T-helper 2 cell treated with Interferon-gamma antibody and Interleukin-4, amounts not matched to agents 5 μg/mL and 100 μg/mL, for 36 hours (primary cell): ENCODE measurements at regions not wholly inside any gene's neighbourhood (a gene's known extent, or its start where the extent isn't known, plus 50 kb on each side); places are given as distances from the start of the nearest gene placed in this dataset.

Experiments used
- DNase-seq: peaks from one replicate; pipeline ENCODE4 v3.0.0; 2021; ENCODE audit warnings: low spot score
- H3K27ac Mint-ChIP-seq: one replicate; pipeline ENCODE4 v1.8.0; 2021; ENCODE audit warnings: mild to moderate bottlenecking, mixed read lengths
- H3K27me3 Mint-ChIP-seq: one replicate; pipeline ENCODE4 v1.8.0; 2021; ENCODE audit warnings: low read depth, mixed read lengths
- H3K36me3 Mint-ChIP-seq: one replicate; pipeline ENCODE4 v1.8.0; 2021; ENCODE audit warnings: low read depth, mixed read lengths
- H3K4me1 Mint-ChIP-seq: one replicate; pipeline ENCODE4 v1.8.0; 2021; ENCODE audit warnings: low read depth, mixed read lengths
- H3K4me3 Mint-ChIP-seq: one replicate; pipeline ENCODE4 v1.8.0; 2022; ENCODE audit warnings: mild to moderate bottlenecking, moderate library complexity, mixed read lengths
- H3K9me3 Mint-ChIP-seq: one replicate; pipeline ENCODE4 v1.8.0; 2021; ENCODE audit warnings: mixed read lengths

DNA sequence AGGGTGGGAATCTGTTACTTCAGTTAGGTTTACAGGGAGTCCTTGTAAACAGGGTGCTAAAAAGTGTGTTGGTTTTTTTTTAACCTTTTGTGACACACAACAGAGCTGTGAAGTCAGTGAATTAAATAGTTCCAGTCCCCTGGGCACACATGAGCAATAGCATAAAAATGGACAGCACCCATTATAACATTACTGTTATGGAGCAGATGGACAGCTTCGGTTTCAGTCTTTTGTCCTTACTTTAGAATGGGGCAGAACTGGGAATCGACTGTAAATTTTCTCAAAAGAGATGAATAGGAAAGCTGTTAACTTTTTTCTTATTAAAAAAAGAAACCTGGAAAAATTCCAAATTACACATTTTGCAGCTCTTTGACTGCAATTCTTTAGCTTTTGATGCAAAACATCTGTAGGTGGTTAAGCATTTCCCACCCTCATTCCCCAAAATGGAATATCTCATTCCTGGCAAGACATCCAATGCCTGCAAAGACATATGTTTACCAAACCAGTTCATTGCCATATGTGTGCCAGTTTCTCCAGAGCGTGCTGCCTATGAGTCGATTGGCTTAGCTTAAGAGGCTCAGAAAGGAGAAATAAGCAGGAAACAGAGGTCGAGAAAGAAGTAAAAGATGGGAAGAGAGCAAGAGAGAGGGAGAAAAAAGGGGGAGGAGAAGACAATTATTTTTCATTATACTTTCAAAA, 212.3 kb upstream of the TMEM161B start:
- Mint-ChIP-seq H3K27me3 (peaks cover 2% of the 10 kb centered on the region), H3K4me1 (no peaks in the 10 kb centered on the region), H3K9me3 (no peaks in the 10 kb centered on the region), H3K4me3 (no peak overlapping the region), H3K36me3 (no peaks in the 10 kb centered on the region), H3K27ac (no peak overlapping the region)
- DNase-seq: no peak

DNA sequence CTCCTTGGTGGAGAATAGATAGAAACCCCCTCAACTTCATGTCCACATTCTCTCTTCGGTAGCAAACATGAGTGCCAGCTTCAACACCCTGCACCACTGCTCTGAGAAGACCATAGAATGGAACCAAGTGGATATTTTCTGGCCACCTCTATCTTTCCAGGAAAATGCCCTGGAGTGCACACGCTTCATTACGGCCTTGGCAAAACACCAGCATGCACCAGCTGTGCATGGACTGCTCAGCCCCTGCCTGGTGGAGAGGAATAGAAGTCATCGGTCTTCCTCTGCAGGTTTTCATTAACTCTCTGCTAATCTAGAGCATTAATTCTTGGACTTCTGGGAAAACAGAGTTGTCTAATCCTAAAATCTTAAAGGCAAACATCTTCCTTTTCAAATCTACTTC, 211.6 kb upstream of the TMEM161B start:
- H3K27me3 Mint-ChIP-seq: peaks cover 2% of the 10 kb centered on the region
- no peak overlapping the region for H3K27ac Mint-ChIP-seq
- H3K4me1 Mint-ChIP-seq: no peaks in the 10 kb centered on the region
- no peak overlapping the region for H3K4me3 Mint-ChIP-seq
- no peaks in the 10 kb centered on the region for H3K36me3 Mint-ChIP-seq
- H3K9me3 Mint-ChIP-seq: no peaks in the 10 kb centered on the region
- no peak for DNase-seq

DNA sequence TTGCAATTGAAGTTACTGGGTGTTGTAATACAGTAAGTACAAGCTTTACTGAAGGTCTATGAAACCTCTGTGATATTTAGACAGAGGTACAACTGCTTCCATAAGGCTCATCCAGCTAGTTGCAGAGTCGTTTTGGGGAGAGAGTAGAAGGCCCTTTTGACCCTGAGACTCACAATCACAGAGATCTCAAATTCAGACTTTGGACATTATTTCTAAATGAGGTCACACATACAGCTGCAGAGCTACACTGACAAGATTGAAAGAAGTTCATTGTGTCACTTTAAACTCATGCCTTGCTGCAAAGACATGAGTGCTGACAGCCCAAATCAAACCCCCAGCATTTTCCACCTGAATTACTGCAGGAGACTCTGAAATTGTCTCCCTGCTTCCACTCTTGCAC, 205.9 kb upstream of the TMEM161B start:
- no peak for DNase-seq
- Mint-ChIP-seq H3K27me3 (peaks cover 3% of the 10 kb centered on the region), H3K36me3 (no peaks in the 10 kb centered on the region), H3K4me1 (no peaks in the 10 kb centered on the region), H3K9me3 (no peaks in the 10 kb centered on the region), H3K4me3 (no peak overlapping the region), H3K27ac (no peak overlapping the region)

DNA sequence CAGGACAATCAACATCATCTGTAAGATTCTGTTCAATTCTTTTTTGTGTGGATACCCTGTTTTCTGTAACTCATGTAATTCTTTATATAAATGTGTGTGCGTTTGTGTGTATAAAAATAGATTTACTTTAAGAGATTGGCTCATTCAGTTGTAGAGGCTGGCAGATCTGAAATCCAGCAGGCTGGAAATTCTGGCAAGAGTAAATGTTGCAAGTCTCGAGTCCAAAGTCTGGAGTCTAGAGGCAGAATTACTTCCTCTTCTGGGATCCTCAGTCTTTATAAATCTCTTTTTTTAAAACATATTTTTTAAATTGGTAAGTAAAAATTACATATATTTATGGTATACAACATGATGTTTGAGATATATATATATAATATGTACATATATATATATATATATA, 202.1 kb upstream of the TMEM161B start:
- Mint-ChIP-seq H3K4me3 (no peak overlapping the region), H3K4me1 (no peaks in the 10 kb centered on the region), H3K27me3 (peaks cover 3% of the 10 kb centered on the region), H3K9me3 (no peaks in the 10 kb centered on the region), H3K27ac (no peak overlapping the region), H3K36me3 (no peaks in the 10 kb centered on the region)
- DNase-seq: no peak

DNA sequence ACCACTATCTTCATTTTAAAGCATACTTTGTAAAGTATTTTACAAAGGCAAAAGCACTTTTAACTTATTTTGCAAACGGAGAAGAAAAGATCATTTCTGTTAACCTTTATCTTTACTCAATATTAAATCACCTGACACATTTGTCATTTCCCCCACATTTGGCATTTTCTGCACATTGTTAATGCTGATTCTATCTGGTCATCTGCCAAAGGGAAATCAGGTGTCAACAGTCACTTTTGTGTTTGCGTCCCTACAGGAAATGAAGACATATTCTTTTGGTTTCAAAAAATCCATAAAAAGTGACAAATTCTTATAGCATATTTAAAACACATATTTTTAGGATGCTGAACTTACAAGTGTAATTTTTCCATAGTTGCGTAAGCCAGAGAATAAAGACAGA, 191.3 kb upstream of the TMEM161B start:
- no peaks in the 10 kb centered on the region for H3K36me3 Mint-ChIP-seq
- DNase-seq: no peak
- no peaks in the 10 kb centered on the region for H3K9me3 Mint-ChIP-seq
- H3K27me3 Mint-ChIP-seq: no peaks in the 10 kb centered on the region
- no peak overlapping the region for H3K4me3 Mint-ChIP-seq
- no peaks in the 10 kb centered on the region for H3K4me1 Mint-ChIP-seq
- H3K27ac Mint-ChIP-seq: no peak overlapping the region

DNA sequence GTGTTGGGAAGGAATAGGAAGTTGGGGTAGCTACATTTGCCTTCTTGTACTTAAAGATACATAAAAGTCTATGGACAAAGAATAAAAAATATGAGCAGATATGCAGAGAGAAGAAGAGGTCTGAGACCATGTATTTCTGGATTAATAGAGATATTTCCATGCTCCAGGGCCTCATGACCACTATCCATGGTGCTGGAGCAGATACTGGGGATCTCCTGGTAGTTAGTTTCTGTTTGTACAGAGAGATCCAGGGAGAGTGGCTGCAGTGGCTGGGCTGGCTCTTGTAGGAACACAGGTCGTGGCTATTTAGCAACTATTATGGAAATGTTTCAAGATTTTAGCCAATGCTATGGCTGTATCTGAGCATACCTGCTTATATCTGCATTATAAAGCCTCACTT, 184.2 kb upstream of the TMEM161B start:
- DNase-seq: no peak
- H3K4me1 Mint-ChIP-seq: no peaks in the 10 kb centered on the region
- no peaks in the 10 kb centered on the region for H3K9me3 Mint-ChIP-seq
- no peaks in the 10 kb centered on the region for H3K27me3 Mint-ChIP-seq
- no peak overlapping the region for H3K27ac Mint-ChIP-seq
- H3K36me3 Mint-ChIP-seq: no peaks in the 10 kb centered on the region
- no peak overlapping the region for H3K4me3 Mint-ChIP-seq

DNA sequence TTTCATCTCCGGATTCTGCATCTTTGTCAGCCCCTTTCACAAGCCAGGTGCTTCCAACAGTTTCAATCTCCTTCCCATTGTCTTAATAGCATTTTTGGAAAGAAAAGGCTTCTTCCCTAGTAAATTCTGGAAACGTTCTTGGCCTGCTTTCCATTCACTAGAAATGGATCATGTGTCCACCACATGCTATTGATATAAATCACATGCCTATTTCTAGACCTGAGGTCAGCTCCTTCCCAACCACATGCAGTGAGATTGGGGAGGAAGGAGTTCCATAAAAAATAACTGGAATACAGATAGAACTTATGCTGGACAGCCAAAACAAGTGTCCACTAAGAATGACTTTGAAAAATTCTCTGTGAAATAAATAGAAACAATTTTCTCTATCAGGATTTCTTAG, 181.6 kb upstream of the TMEM161B start:
- Mint-ChIP-seq H3K9me3 (no peaks in the 10 kb centered on the region), H3K27ac (no peak overlapping the region), H3K4me3 (no peak overlapping the region), H3K27me3 (no peaks in the 10 kb centered on the region), H3K4me1 (no peaks in the 10 kb centered on the region), H3K36me3 (no peaks in the 10 kb centered on the region)
- DNase-seq: no peak

DNA sequence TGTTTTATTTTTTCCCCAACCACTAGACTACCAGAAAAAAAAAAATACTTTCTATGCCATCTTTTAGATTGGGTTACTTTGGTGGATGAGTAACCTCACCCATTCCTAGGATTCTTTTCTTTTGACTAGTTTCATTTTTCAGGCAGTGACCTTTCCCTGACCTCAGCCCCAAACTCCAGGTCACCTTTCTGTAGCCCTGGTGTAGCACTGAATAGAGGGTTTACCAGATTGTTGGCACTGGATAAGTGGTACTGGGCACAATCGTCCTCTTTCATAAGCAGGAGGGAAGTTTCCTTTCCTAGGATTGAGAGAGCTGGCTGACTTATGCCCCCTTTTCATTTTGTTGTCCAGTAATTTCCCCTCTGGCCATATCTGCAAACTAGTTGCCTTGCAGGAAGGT, 169.4 kb upstream of the TMEM161B start:
- H3K4me1 Mint-ChIP-seq: no peaks in the 10 kb centered on the region
- no peaks in the 10 kb centered on the region for H3K36me3 Mint-ChIP-seq
- no peak for DNase-seq
- H3K27me3 Mint-ChIP-seq: no peaks in the 10 kb centered on the region
- H3K27ac Mint-ChIP-seq: no peak overlapping the region
- no peak overlapping the region for H3K4me3 Mint-ChIP-seq
- no peaks in the 10 kb centered on the region for H3K9me3 Mint-ChIP-seq

DNA sequence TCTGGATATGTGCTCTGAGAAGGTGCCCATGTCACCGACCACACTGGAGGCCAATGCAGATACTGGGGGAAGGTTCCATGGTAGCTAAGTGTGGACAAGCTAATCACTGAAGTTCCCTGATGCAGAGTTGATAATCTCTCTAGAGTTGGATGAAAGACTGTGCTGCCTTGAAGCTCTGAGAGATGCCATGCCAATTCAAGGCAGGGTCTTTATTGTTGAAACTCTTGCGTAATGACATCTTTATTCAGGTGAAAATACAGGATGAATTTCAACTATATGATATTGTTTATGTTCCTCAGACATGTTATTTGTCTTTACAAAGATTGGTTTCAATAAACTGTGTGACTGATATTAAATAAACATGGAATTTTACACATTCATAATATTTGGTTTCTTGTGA, 167.6 kb upstream of the TMEM161B start:
- Mint-ChIP-seq H3K9me3 (no peaks in the 10 kb centered on the region), H3K4me3 (no peak overlapping the region), H3K36me3 (no peaks in the 10 kb centered on the region), H3K4me1 (no peaks in the 10 kb centered on the region), H3K27me3 (no peaks in the 10 kb centered on the region), H3K27ac (no peak overlapping the region)
- DNase-seq: no peak

DNA sequence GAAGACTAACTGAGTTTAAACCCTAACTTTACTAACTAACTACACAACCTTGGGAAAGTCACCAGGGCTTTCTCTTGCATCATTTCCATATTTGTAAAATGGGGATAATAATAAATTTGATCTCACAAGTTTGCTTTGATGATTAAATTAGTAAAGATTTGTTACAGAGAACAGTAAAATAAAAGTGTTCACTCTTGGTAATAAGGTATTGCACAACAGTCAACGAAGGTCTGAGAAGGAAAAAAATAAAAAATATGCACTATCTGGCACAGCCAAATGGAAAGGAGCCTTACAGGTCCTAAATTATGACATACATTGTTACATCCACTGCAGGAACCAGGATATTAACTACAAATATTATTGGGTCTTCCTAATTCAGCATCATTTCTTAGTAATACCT, 160.0 kb upstream of the TMEM161B start:
- Mint-ChIP-seq H3K27me3 (no peaks in the 10 kb centered on the region), H3K9me3 (no peaks in the 10 kb centered on the region), H3K4me3 (no peak overlapping the region), H3K27ac (no peak overlapping the region), H3K4me1 (no peaks in the 10 kb centered on the region), H3K36me3 (no peaks in the 10 kb centered on the region)
- DNase-seq: no peak

DNA sequence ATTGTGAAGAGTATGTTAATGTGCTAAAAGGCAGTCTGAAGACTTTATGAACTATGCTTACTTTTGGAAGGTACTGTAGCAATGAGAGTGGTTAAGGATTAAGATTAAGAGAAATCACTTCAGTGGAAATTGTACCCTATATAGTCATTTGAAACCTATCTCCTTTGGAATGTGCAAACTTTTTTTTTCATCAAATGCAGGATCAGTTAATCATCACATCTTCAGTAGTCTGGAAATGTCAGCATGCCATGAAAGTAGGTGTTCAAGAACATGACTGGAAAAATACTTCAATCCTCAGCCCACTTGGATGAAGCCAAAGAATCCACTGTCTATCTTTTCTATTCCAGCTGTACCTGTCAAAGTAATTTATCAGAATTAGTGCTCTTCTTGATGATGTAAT, 157.8 kb upstream of the TMEM161B start:
- no peaks in the 10 kb centered on the region for H3K9me3 Mint-ChIP-seq
- no peaks in the 10 kb centered on the region for H3K27me3 Mint-ChIP-seq
- H3K4me3 Mint-ChIP-seq: no peak overlapping the region
- no peak overlapping the region for H3K27ac Mint-ChIP-seq
- no peak for DNase-seq
- no peaks in the 10 kb centered on the region for H3K36me3 Mint-ChIP-seq
- H3K4me1 Mint-ChIP-seq: no peaks in the 10 kb centered on the region

DNA sequence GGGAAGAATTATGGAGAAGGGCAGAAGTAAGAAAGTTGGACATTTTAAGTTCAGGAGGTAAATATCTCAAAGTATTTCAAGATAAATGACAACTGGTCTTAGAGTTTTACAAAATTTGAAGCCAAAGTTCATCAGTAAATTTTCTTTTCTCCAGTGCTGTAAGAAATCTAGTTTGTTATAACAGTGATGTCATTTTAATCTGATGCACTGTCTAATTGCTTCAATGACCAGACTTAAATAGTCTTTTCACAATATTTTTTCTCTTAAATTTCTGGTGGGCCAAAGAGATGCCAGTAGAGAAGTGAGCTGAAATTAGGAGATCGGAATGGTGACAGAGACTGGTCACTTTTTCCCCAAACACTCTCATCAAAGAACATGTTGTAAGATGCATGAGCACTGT, 156.5 kb upstream of the TMEM161B start:
- no peaks in the 10 kb centered on the region for H3K36me3 Mint-ChIP-seq
- H3K4me3 Mint-ChIP-seq: no peak overlapping the region
- no peaks in the 10 kb centered on the region for H3K9me3 Mint-ChIP-seq
- H3K4me1 Mint-ChIP-seq: no peaks in the 10 kb centered on the region
- no peak for DNase-seq
- H3K27me3 Mint-ChIP-seq: no peaks in the 10 kb centered on the region
- H3K27ac Mint-ChIP-seq: no peak overlapping the region

DNA sequence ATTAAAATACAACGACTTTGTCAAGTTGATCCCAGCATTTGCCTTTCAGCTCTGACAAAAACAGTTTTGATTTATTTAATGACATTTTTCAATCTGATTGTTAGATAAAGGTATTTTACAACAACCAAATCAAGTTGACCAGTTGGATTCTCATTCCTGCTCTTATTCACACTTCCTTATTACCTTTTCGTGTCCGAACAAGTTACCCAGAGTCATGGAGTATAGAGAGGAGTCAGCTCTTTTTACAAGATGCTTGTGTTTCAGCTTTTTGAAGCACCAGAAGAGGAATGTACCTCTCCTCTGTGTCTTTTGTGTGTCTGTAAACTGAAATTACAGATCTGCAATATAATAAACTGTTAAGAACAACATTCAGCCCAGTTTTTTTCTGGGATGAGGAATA, 151.3 kb upstream of the TMEM161B start:
- Mint-ChIP-seq H3K4me3 (no peak overlapping the region), H3K4me1 (no peaks in the 10 kb centered on the region), H3K27me3 (no peaks in the 10 kb centered on the region), H3K27ac (no peak overlapping the region), H3K36me3 (no peaks in the 10 kb centered on the region), H3K9me3 (no peaks in the 10 kb centered on the region)
- DNase-seq: no peak

DNA sequence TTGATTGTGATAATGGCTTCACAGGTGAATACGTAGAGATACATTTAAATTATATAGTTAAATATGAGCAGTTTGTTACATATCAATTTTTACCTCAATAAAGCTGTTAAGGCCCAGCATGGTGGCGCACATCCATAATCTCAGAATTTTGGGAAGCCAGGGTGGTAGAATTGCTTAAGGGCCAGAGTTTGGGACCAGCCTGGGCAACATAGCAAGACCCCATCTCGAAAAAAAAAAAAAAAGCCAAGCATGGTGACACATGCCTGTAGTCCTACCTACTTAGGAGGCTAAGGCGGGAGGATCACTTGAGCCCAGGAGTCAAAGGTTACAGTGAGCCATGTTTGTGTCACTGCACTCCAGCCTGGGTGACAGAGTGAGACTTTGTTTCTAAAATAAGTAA, 138.7 kb upstream of the TMEM161B start:
- DNase-seq: no peak
- Mint-ChIP-seq H3K36me3 (no peaks in the 10 kb centered on the region), H3K4me1 (no peaks in the 10 kb centered on the region), H3K9me3 (no peaks in the 10 kb centered on the region), H3K27ac (no peak overlapping the region), H3K4me3 (no peak overlapping the region), H3K27me3 (no peaks in the 10 kb centered on the region)

DNA sequence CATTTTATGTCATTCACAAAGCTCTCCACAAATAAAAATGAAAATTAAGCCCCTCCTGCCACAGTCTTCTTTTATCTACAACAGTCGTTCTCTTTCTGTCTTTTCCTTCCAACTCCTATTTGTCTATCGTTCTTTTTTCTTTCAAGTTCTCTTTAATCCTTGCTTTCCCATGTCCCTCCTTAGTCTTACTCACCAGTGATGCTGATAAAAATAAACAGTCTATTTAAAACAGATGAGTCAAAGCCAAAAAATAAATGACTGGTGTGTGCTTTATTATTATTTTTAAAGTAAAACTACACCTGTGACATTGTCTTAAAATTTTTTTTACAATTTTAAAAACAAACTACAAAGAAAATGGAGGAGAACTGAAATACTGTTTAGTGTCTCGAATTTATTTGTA, 137.1 kb upstream of the TMEM161B start:
- Mint-ChIP-seq H3K27me3 (peaks cover 2% of the 10 kb centered on the region), H3K27ac (no peak overlapping the region), H3K9me3 (no peaks in the 10 kb centered on the region), H3K36me3 (no peaks in the 10 kb centered on the region), H3K4me1 (no peaks in the 10 kb centered on the region), H3K4me3 (no peak overlapping the region)
- no peak for DNase-seq
